ENCODE measurements at regions not wholly inside any gene's neighbourhood (a gene's known extent, or its start where the extent isn't known, plus 50 kb on each side); places are given as distances from the start of the nearest gene placed in this dataset.

- TF ChIP-seq USF2 (IDR thresholded peaks at IDR 0.05; ENCODE audit: low read depth, low read length) (no peak), USF2 (CRISPR knock-in tag; IDR thresholded peaks at IDR 0.05; ENCODE audit: borderline replicate concordance) (no peak), THAP9 (CRISPR knock-in tag; IDR thresholded peaks at IDR 0.05; ENCODE audit: borderline replicate concordance) (no peak), ZNF660 (CRISPR knock-in tag; IDR thresholded peaks at IDR 0.05; ENCODE audit: borderline replicate concordance, low read depth) (no peak), RFX3 (CRISPR knock-in tag; IDR thresholded peaks at IDR 0.05) (no peak)
Measured at GRCh38 chr4:122038896-122039295, 87.0 kb upstream of the TRPC3 start (continued).

GRCh38 chr4:122034619-122035018, 82.8 kb upstream of the TRPC3 start:
- FAIRE-seq (no peak), DNase-seq (ENCODE audit: low spot score) (no peak), ATAC-seq (no peak)
- Histone ChIP-seq H2AFZ (ENCODE audit: low read length) (no peak overlapping the region), H3K79me2 (ENCODE audit: insufficient read depth, low read length) (no peaks in the 10 kb centered on the region), H4K20me1 (ENCODE audit: insufficient read depth, low read length) (no peaks in the 10 kb centered on the region), H3K27ac (ENCODE audit: extremely low read length, insufficient read depth, low read length) (no peak overlapping the region), H3K4me3 (replicated peaks in 1 of 3; ENCODE audit: insufficient read depth in 1 of 3, low read depth in 2 of 3, low read length in 3 of 3) (no peak overlapping the region), H3K4me1 (ENCODE audit: insufficient read depth, low read length) (no peaks in the 10 kb centered on the region), H3K27me3 (ENCODE audit: control insufficient read depth in 1 of 2, insufficient read depth in 2 of 2, low read length in 2 of 2) (no peaks in the 10 kb centered on the region), H3K9ac (ENCODE audit: insufficient read depth, low read depth, low read length) (no peak overlapping the region), H3K36me3 (replicated peaks in 1 of 2; ENCODE audit: control insufficient read depth in 1 of 2, insufficient read depth in 2 of 2, low read length in 2 of 2) (no peaks in the 10 kb centered on the region), H3K4me2 (ENCODE audit: low read depth, low read length) (no peak overlapping the region), H3K9me3 (ENCODE audit: low read length) (no peaks in the 10 kb centered on the region)
- WGBS (ENCODE audit: low lambda C conversion rate), result 0% methylated on average over 1 of the region's 1 CpG
- ChIA-PET POLR2A (no interaction called here), CTCF (ENCODE audit: low intra/inter-chr PET ratio, low total read pairs) (no interaction called here)
- no TSS peak for BruUV-seq (replicated peaks)
- in situ Hi-C loops (cut with HindIII; ENCODE audit: extremely low pct_ligation_motif_present, low pct_unique_long_range_greater_than_20kb), result no loop called here
- intact Hi-C loops (cut with micrococcal nuclease; ENCODE audit: unreplicated experiment), result no loop called here
- no peak for TF ChIP-seq MNT (IDR thresholded peaks at IDR 0.05)
- no peak for TF ChIP-seq ZNF160 (CRISPR knock-in tag; IDR thresholded peaks at IDR 0.05)
- no peak for TF ChIP-seq ZNF652 (CRISPR knock-in tag; IDR thresholded peaks at IDR 0.05; ENCODE audit: borderline replicate concordance, low read depth)
- TF ChIP-seq ZNF660 (CRISPR knock-in tag; IDR thresholded peaks at IDR 0.05; ENCODE audit: borderline replicate concordance, low read depth), result no peak
- no peak for TF ChIP-seq ZHX2 (IDR thresholded peaks at IDR 0.05; ENCODE audit: low read depth)
- TF ChIP-seq ZHX2 (CRISPR knock-in tag; IDR thresholded peaks at IDR 0.05; ENCODE audit: borderline replicate concordance), result no peak
- no peak for TF ChIP-seq ZNF432 (CRISPR knock-in tag; IDR thresholded peaks at IDR 0.05; ENCODE audit: borderline replicate concordance)

Measured in HepG2 (cell line).